PC-3 (cell line): ENCODE measurements at regions not wholly inside any gene's neighbourhood (a gene's known extent, or its start where the extent isn't known, plus 50 kb on each side); places are given as distances from the start of the nearest gene placed in this dataset.

Source experiments
- ATAC-seq: fragments of 200-7000 bp; cut with Tn5 transposase; 2 replicates; pipeline ENCODE4 v1.9.1; 2020; ENCODE audit warnings: mild to moderate bottlenecking, moderate library complexity
- BruUV-seq: library from RNA; stranded (reverse); fragments of 400-500 nt; replicated peaks from 2 replicates; lab custom pipeline; 2021; lab: Mats Ljungman, UMichigan
- CTCF ChIA-PET: fragments of 300-600 bp; sonication (Branson Sonifier 250); formaldehyde crosslinking; loops from one replicate; lab custom pipeline; 2022; ENCODE audit warnings: antibody characterized with exemption; lab: Charles Lee
- POLR2A ChIA-PET: fragments of 300-600 bp; sonication (Branson Sonifier 250); formaldehyde crosslinking; loops from one replicate; lab custom pipeline; 2022; ENCODE audit warnings: antibody characterized with exemption; ENCODE audit not compliant: unreplicated experiment; lab: Charles Lee
- DNase-seq: peaks from one replicate; pipeline ENCODE4 v3.0.0-alpha.2; 2015
- H2AFZ ChIP-seq: fragments of 300-600 bp; sonication (generic); 2 replicates; pipeline ENCODE4 v1.6.0; 2016; ENCODE audit warnings: antibody characterized with exemption, low read length
- H3F3A ChIP-seq: fragments of 300-600 bp; sonication (generic); one replicate; pipeline ENCODE4 v1.6.0; 2017; ENCODE audit warnings: antibody characterized with exemption, low read length, control low read depth, mild to moderate bottlenecking; ENCODE audit not compliant: unreplicated experiment
- H3K27ac ChIP-seq: fragments of 300-600 bp; sonication (generic); 2 replicates; pipeline ENCODE4 v1.5.1; 2016; ENCODE audit warnings: mild to moderate bottlenecking, low read length
- H3K27me3 ChIP-seq: fragments of 300-600 bp; sonication (generic); 2 replicates; pipeline ENCODE4 v1.6.1; 2016; ENCODE audit warnings: low read length, mixed read lengths
- H3K36me3 ChIP-seq: fragments of 300-600 bp; sonication (generic); 2 replicates; pipeline ENCODE4 v1.6.1; 2016; ENCODE audit warnings: low read depth, mixed run types, low read length, mixed read lengths
- H3K4me1 ChIP-seq: fragments of 300-600 bp; sonication (generic); 2 replicates; pipeline ENCODE4 v1.5.1; 2016; ENCODE audit warnings: low read length; ENCODE audit not compliant: insufficient read depth
- H3K4me2 ChIP-seq: fragments of 300-600 bp; sonication (generic); 2 replicates; pipeline ENCODE4 v1.6.0; 2016; ENCODE audit warnings: low read length
- H3K4me3 ChIP-seq: fragments of 300-600 bp; sonication (generic); 2 replicates; pipeline ENCODE4 v1.5.1; 2016; ENCODE audit warnings: mild to moderate bottlenecking, low read length, mixed read lengths
- H3K79me2 ChIP-seq: fragments of 300-600 bp; sonication (generic); 2 replicates; pipeline ENCODE4 v1.6.1; 2017; ENCODE audit warnings: low read length, mixed read lengths
- H3K9ac ChIP-seq: fragments of 300-600 bp; sonication (generic); 2 replicates; pipeline ENCODE4 v1.6.0; 2016; ENCODE audit warnings: mild to moderate bottlenecking, low read length
- H3K9me2 ChIP-seq: fragments of 300-600 bp; sonication (generic); replicated peaks from 2 replicates; pipeline ENCODE4 v1.6.1; 2016; ENCODE audit warnings: mixed run types, low read length, mixed read lengths
- H3K9me3 ChIP-seq: fragments of 300-600 bp; sonication (generic); 2 replicates; pipeline ENCODE4 v1.6.1; 2016; ENCODE audit warnings: low read length, mixed read lengths
- H4K20me1 ChIP-seq: fragments of 300-600 bp; sonication (generic); 2 replicates; pipeline ENCODE4 v1.6.1; 2016; ENCODE audit warnings: low read length, mixed read lengths
- EZH2 ChIP-seq: fragments of 300-600 bp; sonication (generic); IDR thresholded peaks from one replicate; pipeline ENCODE4 v1.6.1; 2017; ENCODE audit warnings: antibody characterized with exemption, mild to moderate bottlenecking, low read length; ENCODE audit not compliant: unreplicated experiment
- EZH2phosphoT487 ChIP-seq: fragments of 300-600 bp; sonication (generic); IDR thresholded peaks from 2 replicates; pipeline ENCODE4 v1.6.1; 2018; ENCODE audit warnings: mild to moderate bottlenecking, antibody characterized with exemption, low read length, borderline replicate concordance
- intact Hi-C: fragments of 100-400 bp; cut with micrococcal nuclease; formaldehyde crosslinking; loops from 2 replicates; pipeline ENCODE4 v1.9.0; 2023
- TF ChIP-seq, protein P1 (sequence below): fragments of 300-600 bp; sonication (generic); conservative IDR thresholded peaks from 2 replicates; pipeline ENCODE4 v1.5.1; 2017; ENCODE audit warnings: antibody characterized with exemption, low read depth, mild to moderate bottlenecking, low read length

DNA sequence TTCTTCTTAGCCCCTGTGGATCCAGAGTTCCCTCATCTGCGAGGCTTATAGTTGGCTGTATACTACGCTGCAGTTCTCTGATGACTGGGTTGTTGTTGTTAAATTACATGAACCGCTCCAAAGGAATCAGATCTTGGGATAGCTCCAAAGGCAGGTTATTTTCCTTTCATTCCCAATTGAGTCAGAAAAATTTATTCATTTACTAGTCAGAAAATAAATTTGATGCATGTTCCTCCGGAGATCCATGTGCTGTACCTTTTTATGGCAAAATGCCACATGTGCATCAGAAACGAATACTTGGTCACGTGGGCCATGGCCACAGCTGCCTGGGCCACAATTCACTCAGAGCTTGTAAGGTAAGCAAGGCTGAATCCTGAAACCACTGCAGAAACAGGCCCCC lies 304.0 kb downstream of the NR2F1-AS1 start:
- Histone ChIP-seq H3K4me1 (peaks cover 66% of the 10 kb centered on the region), H3K27me3 (no peaks in the 10 kb centered on the region), H3F3A (peaks cover 4% of the 10 kb centered on the region), H3K9me2 (no peaks in the 10 kb centered on the region), H2AFZ (peak overlapping the region; percentile 40), H3K36me3 (peaks cover 6% of the 10 kb centered on the region; the same call in 1 of the 2 replicates), H3K79me2 (no peaks in the 10 kb centered on the region), H3K9ac (no peak overlapping the region), H3K4me2 (no peak overlapping the region), H3K4me3 (no peak overlapping the region), H3K9me3 (no peaks in the 10 kb centered on the region), H4K20me1 (no peaks in the 10 kb centered on the region), H3K27ac (peak overlapping the region; percentile 25; the same call in 1 of the 2 replicates)
- ChIA-PET CTCF (no interaction called here), POLR2A (no interaction called here)
- intact Hi-C loops = loop anchor here (5.0 kb wide), 1 partner anchor 80 kb away; no protein-coding TSS in a partner anchor
- BruUV-seq = no TSS peak
- DNase-seq (peak; percentile 60), ATAC-seq (0 out of 2 replicates have a peak, but pooled peaks have one; percentile 12)
- no peak for TF ChIP-seq EZH2phosphoT487
- no peak for TF ChIP-seq EZH2
- TF ChIP-seq, protein P1, sequence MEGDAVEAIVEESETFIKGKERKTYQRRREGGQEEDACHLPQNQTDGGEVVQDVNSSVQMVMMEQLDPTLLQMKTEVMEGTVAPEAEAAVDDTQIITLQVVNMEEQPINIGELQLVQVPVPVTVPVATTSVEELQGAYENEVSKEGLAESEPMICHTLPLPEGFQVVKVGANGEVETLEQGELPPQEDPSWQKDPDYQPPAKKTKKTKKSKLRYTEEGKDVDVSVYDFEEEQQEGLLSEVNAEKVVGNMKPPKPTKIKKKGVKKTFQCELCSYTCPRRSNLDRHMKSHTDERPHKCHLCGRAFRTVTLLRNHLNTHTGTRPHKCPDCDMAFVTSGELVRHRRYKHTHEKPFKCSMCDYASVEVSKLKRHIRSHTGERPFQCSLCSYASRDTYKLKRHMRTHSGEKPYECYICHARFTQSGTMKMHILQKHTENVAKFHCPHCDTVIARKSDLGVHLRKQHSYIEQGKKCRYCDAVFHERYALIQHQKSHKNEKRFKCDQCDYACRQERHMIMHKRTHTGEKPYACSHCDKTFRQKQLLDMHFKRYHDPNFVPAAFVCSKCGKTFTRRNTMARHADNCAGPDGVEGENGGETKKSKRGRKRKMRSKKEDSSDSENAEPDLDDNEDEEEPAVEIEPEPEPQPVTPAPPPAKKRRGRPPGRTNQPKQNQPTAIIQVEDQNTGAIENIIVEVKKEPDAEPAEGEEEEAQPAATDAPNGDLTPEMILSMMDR = no peak

DNA sequence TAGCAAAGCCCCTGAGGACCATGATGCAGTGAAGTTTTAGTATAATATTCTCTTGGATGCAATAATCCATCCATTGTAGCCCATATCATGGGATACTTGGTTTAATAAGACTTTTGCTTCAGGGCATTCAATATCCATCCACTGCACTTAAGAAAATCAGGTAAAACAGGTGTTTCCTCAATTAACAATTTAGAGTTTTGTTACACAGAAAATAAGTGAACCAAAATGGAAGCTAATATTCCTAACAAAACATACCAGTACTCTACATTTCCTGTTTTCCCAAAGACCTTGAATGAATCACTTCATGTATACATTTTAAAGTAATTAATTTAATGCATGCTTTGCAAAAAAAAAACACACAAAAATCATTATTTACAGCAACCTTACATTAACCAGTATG lies 305.6 kb downstream of the NR2F1-AS1 start:
- intact Hi-C loops = loop anchor here (5.0 kb wide), 1 partner anchor 82 kb away; no protein-coding TSS in a partner anchor

DNA sequence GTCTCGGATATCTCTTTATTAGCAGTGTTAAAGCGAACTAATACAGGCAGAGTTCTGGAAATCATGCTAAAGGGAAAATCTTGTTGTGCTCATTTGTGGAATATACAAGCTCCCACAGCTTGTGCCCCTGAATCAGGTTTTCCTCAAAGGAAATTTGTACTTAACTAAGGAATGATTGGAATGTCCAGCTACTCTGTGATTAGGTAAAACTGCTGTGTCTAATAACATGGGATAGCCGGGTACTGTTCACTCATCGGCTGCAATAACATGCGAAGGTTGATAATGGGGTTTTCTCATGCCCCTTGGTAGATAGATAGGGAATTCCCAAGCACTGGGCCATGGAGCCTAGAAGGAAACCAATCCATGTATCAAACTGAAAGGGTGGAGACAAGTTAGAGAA lies 306.7 kb downstream of the NR2F1-AS1 start:
- no peak overlapping the region for H3K9ac ChIP-seq
- intact Hi-C loops = no loop called here
- no peaks in the 10 kb centered on the region for H3K79me2 ChIP-seq
- DNase-seq = peak; percentile 27
- peaks cover 44% of the 10 kb centered on the region for H3K4me1 ChIP-seq
- peaks cover 8% of the 10 kb centered on the region; the same call in 1 of the 2 replicates for H3K36me3 ChIP-seq
- no peaks in the 10 kb centered on the region for H4K20me1 ChIP-seq
- BruUV-seq = no TSS peak
- no peaks in the 10 kb centered on the region for H3K9me3 ChIP-seq
- CTCF ChIA-PET = no interaction called here
- H3F3A ChIP-seq = peaks cover 4% of the 10 kb centered on the region
- no peak overlapping the region for H2AFZ ChIP-seq
- ATAC-seq = no peak
- no peak overlapping the region for H3K4me2 ChIP-seq
- H3K27ac ChIP-seq = peak overlapping the region; percentile 71; the same call in 1 of the 2 replicates
- TF ChIP-seq EZH2 (no peak), EZH2phosphoT487 (no peak)
- TF ChIP-seq, protein P1 = no peak
- H3K27me3 ChIP-seq = no peaks in the 10 kb centered on the region
- H3K4me3 ChIP-seq = no peak overlapping the region
- POLR2A ChIA-PET = interaction anchor here (0.5 kb wide), 1 partner anchor 78 kb away, joined by 3 read pairs; no protein-coding TSS in a partner anchor
- H3K9me2 ChIP-seq = no peaks in the 10 kb centered on the region

More for the DNA sequence above, 305.6 kb downstream of the NR2F1-AS1 start:
- Histone ChIP-seq H3K4me1 (peaks cover 55% of the 10 kb centered on the region), H3F3A (peaks cover 4% of the 10 kb centered on the region), H3K4me2 (no peak overlapping the region), H3K9ac (no peak overlapping the region), H3K79me2 (no peaks in the 10 kb centered on the region), H3K27me3 (no peaks in the 10 kb centered on the region), H3K4me3 (no peak overlapping the region), H4K20me1 (no peaks in the 10 kb centered on the region), H2AFZ (no peak overlapping the region), H3K27ac (no peak overlapping the region), H3K9me3 (no peaks in the 10 kb centered on the region), H3K36me3 (peaks cover 8% of the 10 kb centered on the region; the same call in 1 of the 2 replicates), H3K9me2 (no peaks in the 10 kb centered on the region)
- BruUV-seq = no TSS peak
- TF ChIP-seq EZH2phosphoT487 (no peak), EZH2 (no peak)
- TF ChIP-seq, protein P1 = no peak
- ChIA-PET CTCF (no interaction called here), POLR2A (no interaction called here)
- DNase-seq (no peak), ATAC-seq (no peak)
